HG03175 (cell line): ENCODE measurements at regions not wholly inside any gene's neighbourhood (a gene's known extent, or its start where the extent isn't known, plus 50 kb on each side); places are given as distances from the start of the nearest gene placed in this dataset.

Source experiments
- ATAC-seq: cut with Tn5 transposase; IDR thresholded peaks from one replicate; pipeline ENCODE4 v1.9.1; 2021; ENCODE audit warnings: mild to moderate bottlenecking, moderate library complexity; ENCODE audit not compliant: unreplicated experiment

DNA sequence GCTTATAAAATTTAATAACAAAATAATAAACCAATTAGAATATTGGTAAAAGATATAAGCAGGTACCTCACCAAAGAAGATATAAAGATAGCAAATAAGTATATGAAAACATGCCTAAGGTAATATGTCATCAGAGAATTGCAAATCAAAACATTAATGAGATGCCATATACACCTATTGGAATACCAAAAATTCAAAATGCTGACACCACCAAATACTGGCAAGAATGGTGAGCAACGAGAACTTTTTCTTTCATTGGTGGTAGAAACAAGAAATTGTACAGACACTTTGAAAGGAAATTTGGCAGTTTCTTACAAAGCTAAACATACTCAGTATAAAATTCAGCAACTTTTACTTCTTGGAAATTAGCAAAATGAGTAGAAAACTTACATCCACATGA lies 346.9 kb upstream of the ROBO1 start:
- no peak for ATAC-seq

DNA sequence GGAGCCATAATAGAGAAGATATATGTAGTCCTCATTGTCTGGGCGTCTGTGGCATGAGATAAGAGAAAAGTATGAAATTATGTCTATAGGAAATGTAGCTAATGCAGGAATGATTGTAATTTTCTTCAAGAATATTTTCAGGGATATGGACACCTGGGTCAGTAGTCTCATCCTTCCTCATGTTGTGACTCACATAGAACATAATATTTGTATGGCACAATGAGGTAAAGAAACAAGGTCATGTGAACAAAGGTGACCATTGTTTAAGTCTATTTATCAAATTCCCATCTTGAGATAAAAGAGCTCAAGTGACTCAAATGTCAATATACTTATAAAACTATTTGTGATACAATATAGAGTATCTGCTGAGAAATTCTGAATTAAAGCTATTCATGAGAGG lies 345.5 kb upstream of the ROBO1 start:
- no peak for ATAC-seq

DNA sequence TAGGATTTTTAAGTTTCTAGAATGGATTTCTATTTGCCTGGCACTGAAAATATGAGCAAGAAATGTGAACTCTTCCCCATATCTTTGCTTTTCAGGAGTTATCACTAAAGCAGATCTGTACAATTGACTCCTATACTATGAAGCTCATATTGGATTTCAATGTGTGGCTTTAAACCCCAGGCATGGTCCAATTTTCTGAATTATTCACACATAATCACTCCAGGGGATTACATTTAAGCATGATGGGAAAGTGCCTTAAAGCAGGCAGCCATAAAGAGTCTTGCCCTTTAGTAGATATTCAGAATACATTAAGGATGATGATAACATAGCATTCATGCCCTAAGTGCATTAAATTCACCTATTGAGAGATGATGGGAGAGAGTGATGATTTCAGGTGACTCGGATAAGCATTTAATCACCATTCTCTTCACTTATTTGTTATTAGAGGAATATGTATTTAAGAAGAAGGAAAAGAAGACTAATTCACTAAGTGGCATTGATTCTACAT lies 331.8 kb upstream of the ROBO1 start:
- ATAC-seq: no peak

DNA sequence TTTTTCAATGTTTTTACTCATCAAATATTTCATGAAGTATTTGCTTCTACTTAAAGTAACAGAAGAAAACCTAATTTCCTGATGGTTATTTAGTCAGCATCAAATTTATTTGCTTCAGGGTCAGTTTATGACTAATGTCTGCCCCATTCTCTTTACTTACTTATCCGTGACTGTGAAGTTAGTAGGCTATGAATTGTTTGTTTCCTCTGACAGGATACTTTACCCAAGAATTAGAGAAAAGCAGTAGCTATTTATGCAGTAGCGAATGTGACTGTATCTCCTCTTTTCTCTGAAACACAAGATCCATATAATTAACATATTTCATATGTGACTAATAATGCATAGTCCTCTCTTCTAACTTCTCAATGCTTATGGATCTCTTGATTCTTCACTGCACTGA lies 329.9 kb upstream of the ROBO1 start:
- no peak for ATAC-seq

DNA sequence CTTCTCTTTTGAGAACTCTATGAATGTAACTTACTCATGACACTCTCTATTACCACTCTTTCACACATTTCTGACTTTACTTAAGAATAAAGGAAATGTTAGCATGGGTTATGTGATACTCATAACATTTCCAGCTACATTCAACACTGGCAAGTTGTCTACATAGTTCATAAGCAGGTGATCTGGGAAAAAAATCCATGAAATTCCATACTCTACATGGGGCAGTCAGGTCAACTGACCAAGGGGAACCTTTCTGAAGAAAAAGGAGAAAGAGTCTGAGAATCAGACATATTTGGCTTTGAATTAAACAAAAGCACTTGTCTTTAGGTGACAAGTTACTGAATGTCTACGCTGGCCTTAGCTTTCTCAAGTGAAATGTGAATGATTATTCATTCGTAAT lies 329.1 kb upstream of the ROBO1 start:
- no peak for ATAC-seq

DNA sequence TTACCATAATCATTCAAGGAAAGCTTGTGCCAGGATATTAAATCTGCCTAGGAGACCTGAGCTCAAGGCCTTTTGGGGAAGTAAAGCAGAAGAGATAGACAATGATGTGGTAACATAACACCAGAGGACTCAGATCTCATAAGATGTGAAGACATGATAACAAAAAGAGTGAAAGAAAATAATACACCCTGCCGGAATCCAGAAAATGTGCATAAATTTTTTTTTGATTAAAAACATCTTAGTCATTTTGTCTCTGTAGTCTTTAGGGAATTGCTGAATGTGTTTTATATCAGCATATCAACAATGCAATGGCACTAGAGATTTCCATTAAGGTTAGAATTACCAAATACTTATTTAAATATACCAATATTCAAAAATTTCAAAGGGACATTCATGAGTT lies 326.8 kb upstream of the ROBO1 start:
- ATAC-seq: no peak

DNA sequence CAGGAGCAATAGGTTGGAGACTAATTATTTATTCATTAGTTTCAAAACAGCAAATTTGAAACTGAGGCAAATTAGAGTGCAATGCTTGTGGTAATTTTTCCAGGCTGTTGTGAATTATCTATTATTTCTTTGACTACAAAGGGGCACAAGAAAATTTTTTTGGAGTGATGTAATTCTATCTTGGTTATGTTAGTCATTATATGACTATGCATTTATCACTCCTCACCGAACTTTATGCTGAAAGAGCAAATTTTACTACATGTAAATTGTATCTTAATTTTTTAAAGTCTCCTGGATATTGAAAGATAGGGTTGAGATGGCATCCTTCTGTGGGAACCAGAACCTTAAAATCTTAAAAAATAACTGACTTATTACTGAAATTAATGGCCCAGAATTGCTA lies 320.0 kb upstream of the ROBO1 start:
- no peak for ATAC-seq

DNA sequence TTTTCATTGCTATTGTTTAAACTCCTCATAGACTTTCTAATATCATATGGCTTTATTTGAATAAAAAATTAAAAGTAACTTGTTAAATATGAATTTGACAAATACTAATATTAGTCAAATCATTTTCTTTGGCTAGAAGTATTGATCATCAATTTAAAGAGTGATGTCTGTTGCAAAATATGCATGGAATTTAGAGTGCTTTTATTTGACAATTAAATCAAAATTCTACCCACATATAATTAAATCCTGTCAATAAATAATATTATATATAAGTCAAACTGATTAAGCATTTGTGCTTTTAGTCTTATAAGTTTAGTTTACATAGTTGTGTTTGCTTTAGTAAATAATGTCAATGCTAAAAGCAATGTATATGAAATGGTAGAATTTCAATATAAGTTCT lies 318.6 kb upstream of the ROBO1 start:
- no peak for ATAC-seq

DNA sequence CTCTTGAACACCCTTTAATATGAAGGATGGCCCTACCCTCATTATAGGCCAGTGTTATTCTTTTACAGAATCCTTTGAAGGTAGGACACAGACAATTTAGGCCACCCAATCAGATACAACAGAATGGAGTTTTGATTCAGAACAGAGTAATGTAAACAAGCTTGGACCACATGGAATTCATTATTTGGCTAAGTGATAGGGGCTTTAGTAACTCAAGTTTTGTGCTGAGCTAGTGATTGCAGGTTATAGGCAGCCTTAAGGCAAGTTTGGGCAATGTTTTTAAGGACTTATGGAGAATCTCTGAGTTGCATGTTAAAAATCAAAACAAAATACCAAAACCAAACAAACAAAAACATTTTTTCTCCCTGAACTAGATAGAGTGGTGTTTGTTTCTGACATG lies 312.1 kb upstream of the ROBO1 start:
- no peak for ATAC-seq

DNA sequence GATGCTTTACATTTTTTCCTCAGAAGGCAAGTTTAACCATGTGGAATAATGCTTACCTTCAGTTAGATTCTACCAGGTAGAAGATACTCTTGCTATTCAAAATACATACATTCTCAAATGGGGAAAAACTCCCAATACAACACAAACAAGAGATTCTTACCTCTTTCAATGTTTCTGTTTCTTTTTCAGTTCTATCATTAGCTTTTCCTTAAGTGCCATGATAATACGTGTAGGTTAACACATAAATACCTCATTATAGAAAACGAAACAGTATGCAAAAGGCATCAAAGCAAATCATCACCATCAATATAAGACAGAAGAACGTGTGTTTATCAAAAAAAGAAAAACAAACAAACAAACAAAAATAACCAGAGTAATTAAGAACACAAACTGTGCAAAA lies 300.7 kb upstream of the ROBO1 start:
- ATAC-seq: no peak

DNA sequence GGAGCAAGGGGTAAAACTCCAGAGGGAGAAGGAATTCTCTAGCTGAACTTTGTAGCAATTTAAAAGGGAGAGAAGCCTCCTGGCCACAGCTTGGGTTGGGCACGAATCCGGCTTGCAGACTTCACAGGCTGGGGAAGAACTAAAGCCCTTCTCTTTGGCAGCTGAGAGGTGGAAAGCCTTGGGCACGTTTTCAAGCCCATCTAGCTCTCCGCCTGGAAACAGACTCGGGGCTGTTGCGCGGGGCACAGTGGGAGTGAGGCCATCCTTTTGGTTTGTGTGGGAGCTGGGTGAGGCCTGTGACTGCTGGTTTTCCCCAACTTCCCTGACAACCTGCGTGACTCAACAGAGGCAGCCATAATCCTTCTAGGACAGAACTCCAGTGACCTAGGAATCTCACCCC lies 295.7 kb upstream of the ROBO1 start:
- no peak for ATAC-seq

DNA sequence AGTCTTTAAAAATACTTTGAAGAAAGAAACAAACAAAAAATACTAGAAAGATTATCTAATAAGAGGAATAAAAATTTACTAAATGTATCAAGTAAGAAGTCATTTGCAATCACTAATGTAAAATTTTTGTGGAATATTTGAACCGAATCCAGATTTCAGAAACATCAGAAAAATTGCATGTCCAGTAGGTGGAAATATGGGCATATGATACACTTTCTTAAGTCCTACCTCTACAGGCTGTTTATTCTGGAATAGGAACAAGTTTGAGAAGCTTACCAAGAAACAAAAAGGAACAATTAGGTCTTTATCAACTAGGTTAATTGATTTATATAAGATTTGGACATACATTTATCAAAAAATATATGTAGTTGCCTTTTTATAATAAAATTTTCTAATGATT lies 292.9 kb upstream of the ROBO1 start:
- no peak for ATAC-seq

DNA sequence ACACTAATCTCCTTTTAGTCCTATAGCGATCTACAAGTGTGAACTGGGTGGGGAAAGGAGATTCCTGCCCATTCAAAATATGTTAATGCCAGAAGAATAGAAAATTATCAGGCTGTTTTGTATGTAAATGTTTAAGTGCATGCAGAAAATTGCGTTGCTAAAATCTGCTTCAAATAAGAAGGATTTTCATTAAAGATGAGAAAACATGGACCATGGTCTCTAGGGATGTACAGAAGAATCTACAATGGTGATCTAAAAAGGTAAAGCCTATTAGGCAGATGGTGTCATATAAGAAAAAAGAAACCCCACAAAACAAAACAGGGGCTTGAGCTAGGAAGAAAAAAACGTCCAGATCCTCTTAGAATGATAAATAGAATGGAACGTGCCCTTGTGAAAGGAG lies 287.5 kb upstream of the ROBO1 start:
- no peak for ATAC-seq

DNA sequence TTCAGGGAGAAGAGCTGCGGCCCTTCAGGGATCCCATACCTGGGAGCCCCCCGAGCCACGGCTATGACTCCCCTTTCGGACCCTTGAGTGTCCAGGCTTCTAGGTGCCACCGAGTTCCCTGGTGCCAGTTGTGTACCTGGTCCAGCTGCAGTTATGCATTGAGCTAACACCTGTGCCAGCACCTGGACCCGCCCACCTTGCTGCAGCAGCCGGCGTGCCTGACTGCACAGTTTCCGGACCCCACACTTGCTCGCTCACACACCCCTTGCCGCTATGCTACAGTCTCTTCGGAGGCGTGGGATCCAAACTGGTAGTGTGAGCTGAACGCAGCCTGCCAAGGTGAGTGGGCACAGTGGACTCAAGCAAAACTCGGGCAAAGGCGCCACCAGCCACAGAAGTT lies 284.5 kb upstream of the ROBO1 start:
- no peak for ATAC-seq

DNA sequence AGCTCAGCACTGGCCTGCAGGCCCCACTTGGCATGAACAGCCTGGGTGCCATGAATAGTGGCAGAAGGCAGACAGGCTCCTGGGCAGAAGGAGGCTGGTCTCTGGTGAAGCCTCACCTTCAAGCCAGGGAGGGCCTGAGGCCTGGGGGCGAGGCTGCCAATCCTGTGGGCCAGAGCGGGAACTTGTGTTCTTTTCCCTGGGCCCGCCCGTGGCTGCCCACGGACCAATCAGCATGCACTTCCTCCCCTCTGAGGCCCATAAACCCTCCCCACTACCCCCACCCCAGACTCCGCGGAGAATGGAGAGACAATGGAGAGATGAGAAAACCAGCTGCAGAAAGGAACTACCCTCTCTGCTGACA lies 283.8 kb upstream of the ROBO1 start:
- no peak for ATAC-seq

DNA sequence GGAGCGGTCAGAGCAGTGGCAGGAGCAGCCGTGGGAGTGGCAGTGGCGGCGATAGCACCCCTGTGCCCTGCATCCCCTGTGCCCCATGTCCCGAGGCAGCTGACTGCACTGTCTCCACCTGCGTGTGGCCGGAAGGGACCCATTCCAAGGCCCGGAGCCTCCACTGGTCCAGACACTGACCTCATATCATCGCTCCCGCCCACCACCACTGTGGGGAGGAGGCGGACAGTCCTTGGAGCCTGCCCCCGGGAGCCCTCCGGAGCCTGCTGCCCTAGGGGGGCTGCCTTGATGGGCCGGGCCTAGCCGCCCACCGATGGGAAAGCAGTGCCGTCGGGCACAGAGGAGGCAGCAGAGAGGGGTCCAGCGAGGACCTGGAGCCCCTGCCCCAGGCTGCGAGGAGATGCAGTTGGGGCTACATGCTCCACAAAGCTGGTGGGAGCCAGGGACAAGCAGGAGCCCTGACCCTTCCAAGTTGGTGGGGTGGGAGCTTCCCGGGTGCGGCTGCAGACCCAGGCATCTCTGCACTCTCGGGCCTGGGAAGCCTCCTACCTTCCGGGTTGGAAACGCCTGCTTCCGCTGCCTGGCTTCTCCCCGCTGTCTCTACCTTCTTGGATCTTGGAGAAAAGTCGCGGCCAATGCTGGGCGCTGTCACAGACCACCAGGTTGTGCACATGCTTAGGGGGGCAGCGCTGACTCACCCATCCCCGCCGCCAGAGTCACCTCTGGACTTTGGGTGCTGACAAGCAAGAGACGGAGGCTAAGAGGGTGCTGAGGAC lies 283.2 kb upstream of the ROBO1 start:
- no peak for ATAC-seq

DNA sequence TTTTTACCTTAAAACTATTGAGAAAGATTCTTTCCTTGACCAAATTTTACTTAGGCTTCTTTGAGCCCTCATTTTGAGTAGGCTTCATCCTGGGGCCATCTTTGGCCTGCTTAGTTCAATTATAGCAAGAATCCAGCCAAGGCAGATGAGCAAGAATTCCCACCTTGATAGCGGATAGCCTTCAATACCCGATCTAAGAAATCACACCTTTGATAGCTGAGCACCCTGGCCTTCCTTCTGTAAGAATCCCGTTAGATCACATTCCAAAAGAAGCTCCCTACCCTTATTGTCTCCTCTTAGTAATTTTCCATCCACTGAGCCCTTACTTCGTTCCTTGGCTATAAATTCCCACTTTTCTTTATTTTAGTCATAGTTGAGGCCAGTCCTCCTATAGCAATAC lies 275.4 kb upstream of the ROBO1 start:
- ATAC-seq: no peak

DNA sequence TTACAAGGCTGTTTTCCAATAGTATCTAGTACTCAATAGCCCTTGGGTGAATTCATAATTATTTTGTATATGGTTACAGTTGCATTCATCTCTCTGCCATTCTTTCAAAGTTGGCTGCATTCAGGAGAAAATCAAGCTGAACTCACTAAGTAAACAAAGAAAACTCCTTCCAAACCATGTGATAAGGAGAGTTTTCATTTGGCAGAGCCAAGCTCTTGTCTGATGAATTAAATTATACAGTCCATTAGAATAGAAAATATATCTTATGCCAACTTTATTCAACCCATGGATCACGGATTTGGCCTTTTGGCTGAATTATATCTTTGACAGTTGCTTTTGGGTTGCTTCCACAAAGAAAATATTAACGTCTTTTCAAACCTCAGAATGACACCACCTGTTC lies 272.3 kb upstream of the ROBO1 start:
- ATAC-seq: no peak

DNA sequence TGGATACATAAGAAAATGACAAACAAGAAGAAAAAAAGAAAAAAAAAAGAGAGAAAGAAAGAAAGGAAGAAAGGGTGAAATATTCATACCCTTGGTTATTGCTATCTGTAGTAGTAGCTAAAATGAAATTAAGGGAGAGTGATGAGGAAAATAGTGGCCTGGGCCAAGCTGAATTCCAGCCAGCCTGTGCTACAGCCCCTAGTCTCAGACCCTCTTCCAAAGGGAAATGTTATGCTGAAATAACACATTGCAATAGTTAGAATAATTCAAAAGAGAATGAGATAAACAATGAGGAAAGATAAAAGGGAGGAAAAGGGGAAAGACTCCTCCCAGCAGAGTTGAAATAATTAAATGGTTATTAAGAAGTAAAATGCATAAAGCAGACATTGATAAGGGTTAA lies 268.4 kb upstream of the ROBO1 start:
- ATAC-seq: no peak

DNA sequence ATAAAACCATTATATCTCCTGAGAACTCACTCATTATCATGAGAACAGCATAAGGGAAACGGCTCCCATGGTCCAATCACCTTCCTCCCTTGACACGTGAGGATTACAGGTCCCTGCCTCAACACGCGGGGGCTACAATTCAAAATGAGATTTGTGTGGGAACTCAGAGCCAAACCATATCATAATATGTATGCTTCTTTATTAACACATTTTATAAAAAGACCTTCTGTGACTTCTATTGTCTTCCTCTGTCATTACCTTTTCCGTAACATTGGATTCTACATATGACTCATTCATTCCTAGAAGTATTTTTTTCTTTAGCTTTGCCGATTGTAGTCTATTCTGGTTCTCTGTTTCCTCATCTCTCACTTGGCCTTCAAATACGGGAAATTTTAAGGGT lies 267.2 kb upstream of the ROBO1 start:
- no peak for ATAC-seq

DNA sequence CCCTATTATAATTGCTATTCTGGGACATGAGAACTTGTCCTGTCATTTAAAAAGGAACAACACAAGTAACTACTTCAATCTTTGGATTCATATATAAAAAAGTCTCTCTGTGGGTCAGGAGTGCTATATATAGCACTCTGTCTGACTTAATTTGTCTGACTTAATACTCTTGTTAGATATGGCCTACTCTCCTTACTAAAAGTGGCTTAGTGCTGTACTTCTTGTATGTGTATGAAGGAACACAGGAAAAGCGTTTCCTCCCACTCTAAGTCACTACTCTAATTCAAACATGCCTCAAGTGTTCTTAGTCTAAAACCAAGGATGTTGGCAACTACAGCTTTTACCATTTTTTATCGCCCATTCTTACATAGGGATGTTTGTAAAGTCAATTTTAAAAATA lies 255.2 kb upstream of the ROBO1 start:
- no peak for ATAC-seq

DNA sequence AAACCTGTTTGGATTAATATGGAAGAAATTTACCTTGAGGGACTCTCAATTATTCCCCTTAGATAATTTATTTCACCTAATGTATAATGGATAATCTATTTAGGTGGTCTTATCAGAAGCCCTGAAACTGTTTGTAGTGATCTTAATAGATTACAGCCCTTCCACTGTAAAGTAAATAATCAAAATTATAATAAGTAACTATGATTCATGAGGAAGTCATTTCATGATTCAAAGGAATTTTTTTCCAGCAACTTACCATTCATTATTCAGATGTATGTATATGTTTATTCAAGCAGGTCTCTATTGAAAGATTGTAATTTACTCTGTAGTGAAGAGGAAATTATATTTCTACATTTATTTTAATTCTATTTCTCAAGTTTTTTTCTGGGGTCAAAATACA lies 250.6 kb upstream of the ROBO1 start:
- ATAC-seq: no peak

DNA sequence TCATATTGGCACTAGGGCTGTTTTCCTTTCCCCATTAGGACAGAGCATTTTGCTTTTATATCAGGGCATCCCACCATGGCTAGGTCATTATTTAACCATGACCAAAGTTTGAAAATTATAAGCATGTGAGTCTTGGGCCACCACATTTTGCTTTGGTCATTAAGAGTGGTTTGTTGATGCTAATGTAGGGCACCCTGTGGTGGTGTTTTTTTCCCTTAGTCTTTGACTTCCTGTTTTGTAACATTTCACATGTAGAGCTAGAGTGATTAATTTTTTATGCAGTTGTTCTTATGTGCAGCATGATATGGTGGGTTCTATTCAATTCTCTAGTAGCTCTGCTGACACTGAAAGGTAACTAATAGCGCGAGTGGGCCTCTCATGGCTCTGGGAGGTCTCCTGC lies 249.6 kb upstream of the ROBO1 start:
- ATAC-seq: no peak
